Psoas muscle (tissue), 7 donors: ENCODE measurements at regions not wholly inside any gene's neighbourhood (a gene's known extent, or its start where the extent isn't known, plus 50 kb on each side); places are given as distances from the start of the nearest gene placed in this dataset.
"Not testable (repeated sequence)": the region's sequence is repeated elsewhere in the genome, so short reads cannot be mapped to it uniquely, and the experiment has no call there.

Source experiments
- ATAC-seq, 4 donors: fragments of 200-7000 bp; cut with Tn5 transposase; one replicate each; pipeline ENCODE4 v1.9.1; 2020; ENCODE audit warnings: moderate library complexity in 3 of 4, mild to moderate bottlenecking in 2 of 4
- DNase-seq, 2 donors: peaks; one replicate each; pipeline ENCODE4 v3.0.0-alpha.2; 2020
- H3K27ac ChIP-seq: fragments of 200-600 bp; one replicate; pipeline ENCODE4 v1.8.0; 2022
- H3K27me3 ChIP-seq, 3 donors: fragments of 200-600 bp in 1 of 3; one replicate each; pipeline versions ENCODE4 v1.6.1 to v1.8.0; 2013 to 2022; ENCODE audit warnings: low read length in 2 of 3, mild to moderate bottlenecking in 2 of 3, moderate library complexity in 1 of 3; ENCODE audit not compliant: insufficient read depth in 3 of 3
- H3K36me3 ChIP-seq, 2 donors: fragments of 200-600 bp in 1 of 2; one replicate each; pipeline versions ENCODE4 v1.6.1 to v1.8.0; 2013 to 2022; ENCODE audit warnings: low read depth in 1 of 2, mild to moderate bottlenecking in 1 of 2, moderate library complexity in 1 of 2; ENCODE audit not compliant: insufficient read depth in 1 of 2
- H3K4me1 ChIP-seq: fragments of 200-600 bp; one replicate; pipeline ENCODE4 v1.8.0; 2022
- H3K4me3 ChIP-seq: fragments of 200-600 bp; one replicate; pipeline ENCODE4 v1.8.0; 2022; ENCODE audit warnings: mild to moderate bottlenecking
- H3K9me3 ChIP-seq: fragments of 200-600 bp; one replicate; pipeline ENCODE4 v1.8.0; 2022
- CTCF ChIP-seq: fragments of 200-600 bp; IDR thresholded peaks from one replicate; pipeline ENCODE4 v1.8.0; 2022; ENCODE audit warnings: antibody characterized with exemption
- WGBS, 3 donors: extraction: QIAGEN DNeasy Blood & Tissue Kit; methylation state at CpG; one replicate each; pipeline versions ENCODE4 v1.1.6 to v1.1.7; 2013; 5-methylcytosine and 5-hydroxymethylcytosine counted together
- intact Hi-C, 2 donors: fragments of 100-400 bp; cut with DNase I; formaldehyde crosslinking; loops; one replicate each; pipeline versions ENCODE4 v1.11.0 to v1.14.2; 2022
- donor health status: healthy with polysubstance abuse.
- donor health status: DM: no; HTN: no; CAD: no; lungs with moderate emphysema.
- donor health status: Bipolar disorder and iron deficiency.
- donor health status: healthy.
- donor health status: DM: yes; HTN: yes; CAD: no.
- donor health status: DM: no; HTN: no; CAD: no.
- donor health status: DM: yes; HTN: yes; CAD: no.

GRCh38 chr12:46064548-46064947, 74.2 kb upstream of the SCAF11 start:
- Histone ChIP-seq H3K27ac (no peak overlapping the region), H3K27me3 (no peaks in the 10 kb centered on the region), H3K36me3 (no peaks in the 10 kb centered on the region), H3K9me3 (no peaks in the 10 kb centered on the region), H3K4me1 (no peaks in the 10 kb centered on the region), H3K4me3 (no peak overlapping the region)
- intact Hi-C loops, result no loop called here
- no peak for TF ChIP-seq CTCF
- ATAC-seq, result no peak
- 85 to 100% (median 88%) methylated on average over 2 of the region's 2 CpGs for WGBS, 3 donors
- DNase-seq, result no peak

- H3K27me3 ChIP-seq, DNase-seq, H3K27ac ChIP-seq, H3K9me3 ChIP-seq, ATAC-seq, H3K4me3 ChIP-seq, intact Hi-C loops, H3K4me1 ChIP-seq, H3K36me3 ChIP-seq: not testable (repeated sequence)
- 87 to 89% (median 88%) methylated on average over 7 of the region's 7 CpGs for WGBS, 3 donors
Measured at GRCh38 chr12:46058697-46059096, 68.3 kb upstream of the SCAF11 start.

- no peaks in the 10 kb centered on the region for H3K36me3 ChIP-seq
- TF ChIP-seq CTCF, result no peak
- H3K27ac ChIP-seq, result no peak overlapping the region
- no peaks in the 10 kb centered on the region for H3K4me1 ChIP-seq
- no peak for ATAC-seq
- intact Hi-C loops, result no loop called here
- H3K4me3 ChIP-seq, result no peak overlapping the region
- no peaks in the 10 kb centered on the region for H3K27me3 ChIP-seq
- peaks cover 17% of the 10 kb centered on the region for H3K9me3 ChIP-seq
- no peak for DNase-seq
Measured at GRCh38 chr12:46050805-46051204, 60.4 kb upstream of the SCAF11 start.

- H3K27me3 ChIP-seq, result no peaks in the 10 kb centered on the region
- intact Hi-C loops, result no loop called here
- H3K4me3 ChIP-seq, result no peak overlapping the region
- H3K9me3 ChIP-seq, result peaks cover 17% of the 10 kb centered on the region
- H3K27ac ChIP-seq, result no peak overlapping the region
- DNase-seq (no peak), ATAC-seq (no peak)
- 29 to 74% (median 43%) methylated on average over 2 of the region's 2 CpGs for WGBS, 3 donors
- TF ChIP-seq CTCF, result no peak
- no peaks in the 10 kb centered on the region for H3K36me3 ChIP-seq
- H3K4me1 ChIP-seq, result no peaks in the 10 kb centered on the region
Measured at GRCh38 chr12:46049665-46050064, 59.3 kb upstream of the SCAF11 start.

GRCh38 chr12:46046436-46046835, 56.1 kb upstream of the SCAF11 start:
- 84 to 94% (median 87%) methylated on average over 1 of the region's 1 CpG for WGBS, 3 donors
- Histone ChIP-seq H3K4me1 (no peaks in the 10 kb centered on the region), H3K36me3 (no peaks in the 10 kb centered on the region), H3K9me3 (peaks cover 17% of the 10 kb centered on the region), H3K27me3 (no peaks in the 10 kb centered on the region), H3K27ac (no peak overlapping the region), H3K4me3 (no peak overlapping the region)
- TF ChIP-seq CTCF, result no peak
- intact Hi-C loops, result no loop called here
- DNase-seq, result no peak
- no peak for ATAC-seq
